ENCODE measurements at regions not wholly inside any gene's neighbourhood (a gene's known extent, or its start where the extent isn't known, plus 50 kb on each side); places are given as distances from the start of the nearest gene placed in this dataset.
"Not testable (repeated sequence)": the region's sequence is repeated elsewhere in the genome, so short reads cannot be mapped to it uniquely, and the experiment has no call there.

DNA sequence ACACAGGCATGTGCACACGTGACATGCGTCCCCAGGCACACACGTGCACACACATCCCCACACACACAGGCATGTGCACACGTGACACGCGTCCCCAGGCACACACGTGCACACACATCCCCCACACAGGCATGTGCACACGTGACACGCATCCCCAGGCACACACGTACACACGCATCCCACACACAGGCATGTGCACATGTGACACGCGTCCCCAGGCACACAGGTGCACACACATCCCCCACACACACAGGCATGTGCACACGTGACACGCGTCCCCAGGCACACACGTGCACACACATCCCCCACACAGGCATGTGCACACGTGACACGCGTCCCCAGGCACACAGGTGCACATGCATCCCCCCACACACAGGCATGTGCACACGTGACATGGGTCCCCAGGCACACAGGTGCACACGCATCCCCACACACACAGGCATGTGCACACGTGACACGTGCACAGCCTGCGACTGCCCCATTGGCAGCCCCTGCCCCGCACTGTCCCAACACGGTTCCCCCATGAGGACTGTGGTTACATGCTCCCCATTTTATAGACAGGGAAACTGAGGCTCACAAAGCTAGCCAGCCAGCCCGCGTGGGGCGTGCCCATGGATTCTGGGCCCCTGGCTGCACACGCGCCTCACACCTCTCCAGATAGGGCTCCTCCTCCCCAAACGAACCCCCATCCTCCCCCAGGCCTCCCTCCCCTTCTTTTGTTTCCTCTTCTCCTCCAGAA lies 193.2 kb upstream of the PPP1R26 start:
- not testable (repeated sequence) for H3K9me3 Mint-ChIP-seq, H3K36me3 Mint-ChIP-seq
- peak overlapping the region in 1 of 2 donors; percentile 86 for H3K27ac Mint-ChIP-seq

GRCh38 chr9:135286961-135287360 lies 192.6 kb upstream of the PPP1R26 start:
- H3K27ac Mint-ChIP-seq = no peak overlapping the region
- H3K9me3 Mint-ChIP-seq = peaks cover 0 to 5% of the 10 kb centered on the region in 2 donors
- peaks cover 0 to 8% of the 10 kb centered on the region in 2 donors for H3K36me3 Mint-ChIP-seq
- ATAC-seq (no peak), DNase-seq (ENCODE audit: low spot score in 2 of 2) (no peak)

More for the DNA sequence above, 193.2 kb upstream of the PPP1R26 start:
- DNase-seq (ENCODE audit: low spot score in 2 of 2); ATAC-seq: not testable (repeated sequence)

DNA sequence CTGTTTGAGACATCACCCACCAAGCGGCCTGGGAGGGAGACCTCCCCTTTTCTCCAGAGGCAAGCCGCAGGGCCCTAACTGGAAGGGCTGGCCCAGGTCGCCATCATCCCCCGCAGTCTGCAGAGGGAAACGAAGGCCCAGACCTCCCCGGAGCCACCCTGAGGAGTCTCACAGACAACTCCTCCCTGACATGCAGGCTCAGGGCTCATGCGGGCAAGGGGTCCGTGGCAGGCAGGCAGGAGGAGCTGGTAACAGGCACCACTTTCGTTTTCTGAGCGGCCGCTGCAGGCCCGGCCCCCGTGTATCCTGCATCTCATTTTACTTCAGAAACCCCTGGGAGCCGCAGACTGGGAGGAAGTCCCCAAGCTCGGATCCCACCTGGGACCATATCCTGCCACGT lies 192.0 kb upstream of the PPP1R26 start:
- Mint-ChIP-seq H3K27ac (peak overlapping the region in 1 of 2 donors; percentile 68), H3K36me3 (peaks cover 0 to 8% of the 10 kb centered on the region in 2 donors), H3K9me3 (peaks cover 0 to 5% of the 10 kb centered on the region in 2 donors)
- DNase-seq (ENCODE audit: low spot score in 2 of 2) = no peak
- ATAC-seq = no peak

- Mint-ChIP-seq H3K27ac (peak overlapping the region in 1 of 2 donors; percentile 68), H3K36me3 (peaks cover 0 to 8% of the 10 kb centered on the region in 2 donors), H3K9me3 (peaks cover 0 to 5% of the 10 kb centered on the region in 2 donors)
- DNase-seq (ENCODE audit: low spot score in 2 of 2) (no peak), ATAC-seq (no peak)
Observed at GRCh38 chr9:135288054-135288453, 191.5 kb upstream of the PPP1R26 start.

DNA sequence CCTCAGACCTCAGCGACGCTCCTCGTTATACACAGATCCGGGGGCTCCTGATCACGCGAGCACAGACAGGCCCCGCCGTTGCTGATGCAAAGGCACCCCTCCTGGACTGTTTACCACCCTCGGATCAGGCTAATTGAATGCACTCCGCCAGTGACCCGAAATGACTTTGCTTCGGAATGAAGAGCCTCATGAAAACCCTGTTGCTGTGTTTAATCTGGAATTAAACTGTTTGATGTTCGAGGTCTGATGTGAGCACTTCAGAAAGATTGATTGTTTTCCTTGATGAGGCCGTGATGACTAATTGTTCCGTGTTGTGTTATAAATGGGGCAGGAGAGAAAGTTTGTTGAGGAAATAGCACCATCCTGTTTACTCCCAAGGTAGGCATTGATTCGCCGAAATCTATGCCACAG lies 190.5 kb upstream of the PPP1R26 start:
- Mint-ChIP-seq H3K9me3 (peaks cover 0 to 5% of the 10 kb centered on the region in 2 donors), H3K27ac (no peak overlapping the region), H3K36me3 (peaks cover 0 to 8% of the 10 kb centered on the region in 2 donors)
- no peak for ATAC-seq
- no peak for DNase-seq (ENCODE audit: low spot score in 2 of 2)

DNA sequence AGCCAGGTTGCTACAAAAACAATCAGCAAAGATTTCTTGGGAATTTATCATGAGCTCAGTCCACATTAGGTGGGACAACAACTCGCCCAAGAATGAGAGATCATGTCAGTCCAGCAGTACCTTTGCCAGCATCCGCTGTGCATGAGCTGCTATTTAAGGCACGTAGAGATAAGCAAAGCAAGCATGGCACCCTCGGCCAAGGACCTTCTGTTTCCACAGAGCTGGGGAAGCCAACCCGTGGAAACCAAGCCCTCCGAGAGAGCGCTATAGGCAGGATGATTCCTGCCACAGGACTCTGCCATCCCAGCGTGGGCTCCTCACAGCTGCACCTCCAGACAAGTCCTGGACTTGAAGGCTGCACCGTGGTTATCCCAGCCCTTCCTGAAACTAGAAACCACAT lies 189.5 kb upstream of the PPP1R26 start:
- H3K27ac Mint-ChIP-seq = no peak overlapping the region
- no peak for DNase-seq (ENCODE audit: low spot score in 2 of 2)
- peaks cover 0 to 5% of the 10 kb centered on the region in 2 donors for H3K9me3 Mint-ChIP-seq
- H3K36me3 Mint-ChIP-seq = peaks cover 0 to 8% of the 10 kb centered on the region in 2 donors
- no peak for ATAC-seq

GRCh38 chr9:135290566-135290965 lies 189.0 kb upstream of the PPP1R26 start:
- H3K27ac Mint-ChIP-seq = no peak overlapping the region
- no peak for DNase-seq (ENCODE audit: low spot score in 2 of 2)
- ATAC-seq = no peak
- peaks cover 0 to 5% of the 10 kb centered on the region in 2 donors for H3K9me3 Mint-ChIP-seq
- peaks cover 0 to 8% of the 10 kb centered on the region in 2 donors for H3K36me3 Mint-ChIP-seq

DNA sequence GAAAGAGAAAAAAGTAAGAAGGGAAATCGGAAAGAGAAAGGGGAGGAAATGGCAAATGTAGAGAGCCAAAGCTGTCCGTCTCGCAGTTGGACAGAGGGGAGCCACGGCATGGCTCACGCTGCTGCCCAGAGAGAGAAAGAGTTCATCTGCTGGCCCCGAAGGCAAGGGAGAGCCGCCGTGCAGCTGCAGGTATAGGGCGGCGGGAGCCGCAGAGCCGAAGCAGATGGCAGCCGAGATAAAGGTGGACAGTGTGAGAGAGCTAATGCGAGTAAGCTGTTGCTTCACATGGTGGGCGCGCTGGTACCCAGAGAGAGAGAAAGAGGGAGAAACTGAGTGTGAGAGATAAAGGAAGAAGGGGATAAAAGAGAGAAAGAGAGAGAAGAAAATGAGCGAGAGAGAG lies 188.4 kb upstream of the PPP1R26 start:
- Mint-ChIP-seq H3K9me3 (peaks cover 0 to 5% of the 10 kb centered on the region in 2 donors), H3K27ac (no peak overlapping the region), H3K36me3 (peaks cover 0 to 8% of the 10 kb centered on the region in 2 donors)
- no peak for ATAC-seq
- no peak for DNase-seq (ENCODE audit: low spot score in 2 of 2)

- no peaks in the 10 kb centered on the region for H3K9me3 Mint-ChIP-seq
- H3K27ac Mint-ChIP-seq = no peak overlapping the region
- H3K36me3 Mint-ChIP-seq = no peaks in the 10 kb centered on the region
- ATAC-seq (no peak), DNase-seq (ENCODE audit: low spot score in 2 of 2) (no peak)
Observed at GRCh38 chr9:135294836-135295235, 184.7 kb upstream of the PPP1R26 start.

DNA sequence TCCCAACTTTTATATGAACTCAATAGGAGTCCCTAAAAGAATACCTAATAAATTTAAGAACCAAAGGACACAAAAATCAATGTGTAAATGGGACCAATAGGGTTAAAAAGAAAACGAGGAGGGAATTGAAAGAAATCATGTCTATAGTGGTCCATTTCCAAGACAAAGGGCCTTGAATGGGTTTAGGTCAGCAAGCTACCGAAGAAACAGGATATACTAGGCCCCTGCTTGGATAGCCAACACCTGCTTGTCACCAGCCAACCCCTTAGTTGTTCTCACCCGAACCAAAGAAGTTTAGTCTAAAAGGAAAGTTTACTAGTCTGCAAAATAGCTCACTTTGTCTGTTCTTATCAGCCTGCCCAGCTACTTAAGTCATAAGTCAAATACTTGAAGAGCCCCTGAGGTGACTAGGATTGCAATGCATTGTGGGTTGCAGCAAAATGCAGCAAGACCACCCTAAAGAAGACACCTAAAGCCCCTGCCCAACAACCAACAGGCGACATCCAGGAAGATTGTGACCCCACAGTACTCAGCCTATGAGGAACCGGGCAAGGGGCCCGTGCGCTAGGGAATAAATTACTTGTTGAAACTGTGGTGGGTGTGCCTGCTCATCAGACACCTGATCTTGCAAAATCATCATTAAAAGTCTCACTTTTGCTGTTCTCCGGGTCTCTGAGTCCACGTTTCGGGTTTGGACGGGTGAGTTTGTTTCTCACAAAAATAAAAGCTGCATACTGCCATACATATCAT lies 183.9 kb upstream of the PPP1R26 start:
- Mint-ChIP-seq H3K36me3 (no peaks in the 10 kb centered on the region), H3K27ac (no peak overlapping the region), H3K9me3 (no peaks in the 10 kb centered on the region)
- no peak for DNase-seq (ENCODE audit: low spot score in 2 of 2)
- no peak for ATAC-seq

- H3K36me3 Mint-ChIP-seq = no peaks in the 10 kb centered on the region
- no peak for ATAC-seq
- H3K9me3 Mint-ChIP-seq = no peaks in the 10 kb centered on the region
- H3K27ac Mint-ChIP-seq = no peak overlapping the region
- no peak for DNase-seq (ENCODE audit: low spot score in 2 of 2)
Observed at GRCh38 chr9:135296735-135297455, 182.7 kb upstream of the PPP1R26 start.

- ATAC-seq = no peak
- Mint-ChIP-seq H3K36me3 (no peaks in the 10 kb centered on the region), H3K27ac (no peak overlapping the region), H3K9me3 (no peaks in the 10 kb centered on the region)
- DNase-seq (ENCODE audit: low spot score in 2 of 2) = no peak
Observed at GRCh38 chr9:135297456-135298075, 182.0 kb upstream of the PPP1R26 start.

DNA sequence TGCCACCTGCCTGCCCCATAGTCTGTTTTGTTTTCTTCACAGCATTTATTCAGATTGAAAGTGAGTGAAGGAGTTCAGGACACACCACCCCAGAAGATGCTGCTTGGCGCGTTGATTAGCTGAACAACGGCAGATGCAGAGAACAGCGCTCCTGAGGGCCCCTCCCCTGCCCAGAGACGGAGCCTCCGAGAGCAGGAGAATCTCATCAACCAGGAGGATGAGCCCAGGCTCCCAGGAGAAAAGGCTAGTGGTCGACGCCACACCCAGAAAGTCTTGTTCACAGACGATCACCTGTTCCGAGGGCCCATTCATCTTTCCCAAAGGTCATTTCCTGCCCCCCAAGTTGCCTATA lies 180.4 kb upstream of the PPP1R26 start:
- no peak for DNase-seq (ENCODE audit: low spot score in 2 of 2)
- Mint-ChIP-seq H3K36me3 (no peaks in the 10 kb centered on the region), H3K9me3 (peaks cover 0 to 7% of the 10 kb centered on the region in 2 donors), H3K27ac (no peak overlapping the region)
- no peak for ATAC-seq

DNA sequence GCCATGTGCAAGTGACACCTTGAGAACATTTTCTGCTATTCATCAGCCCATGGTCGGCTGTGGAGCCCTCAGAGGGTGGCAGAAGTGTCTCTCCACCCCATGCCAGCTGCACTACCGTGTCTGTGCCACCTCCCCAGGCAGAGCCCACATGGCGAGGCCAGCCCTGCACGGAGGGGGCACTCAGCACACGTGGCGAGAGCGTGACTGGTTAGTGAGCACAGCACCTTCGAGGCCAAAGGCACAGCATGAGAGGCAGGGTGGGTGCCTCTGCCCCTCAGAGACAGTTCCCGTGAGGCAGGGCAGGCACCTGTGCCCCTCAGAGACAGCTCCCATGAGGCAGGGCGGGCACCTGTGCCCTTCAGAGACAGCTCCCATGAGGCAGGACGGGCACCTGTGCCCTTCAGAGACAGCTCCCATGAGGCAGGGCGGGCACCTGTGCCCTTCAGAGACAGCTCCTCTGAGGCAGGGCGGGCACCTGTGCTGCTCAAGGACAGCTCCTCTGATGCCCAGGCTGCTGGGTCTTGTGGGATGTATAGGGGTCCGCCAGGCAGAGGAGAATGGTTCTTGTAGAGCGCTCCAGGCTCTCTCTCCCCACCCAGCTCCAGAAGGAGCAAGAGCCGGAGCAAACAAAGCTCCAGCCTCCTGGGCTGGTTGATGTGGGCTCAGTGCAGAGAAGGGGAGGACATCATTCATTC lies 179.8 kb upstream of the PPP1R26 start:
- Mint-ChIP-seq H3K27ac (no peak overlapping the region), H3K9me3 (peaks cover 0 to 9% of the 10 kb centered on the region in 2 donors)

DNA sequence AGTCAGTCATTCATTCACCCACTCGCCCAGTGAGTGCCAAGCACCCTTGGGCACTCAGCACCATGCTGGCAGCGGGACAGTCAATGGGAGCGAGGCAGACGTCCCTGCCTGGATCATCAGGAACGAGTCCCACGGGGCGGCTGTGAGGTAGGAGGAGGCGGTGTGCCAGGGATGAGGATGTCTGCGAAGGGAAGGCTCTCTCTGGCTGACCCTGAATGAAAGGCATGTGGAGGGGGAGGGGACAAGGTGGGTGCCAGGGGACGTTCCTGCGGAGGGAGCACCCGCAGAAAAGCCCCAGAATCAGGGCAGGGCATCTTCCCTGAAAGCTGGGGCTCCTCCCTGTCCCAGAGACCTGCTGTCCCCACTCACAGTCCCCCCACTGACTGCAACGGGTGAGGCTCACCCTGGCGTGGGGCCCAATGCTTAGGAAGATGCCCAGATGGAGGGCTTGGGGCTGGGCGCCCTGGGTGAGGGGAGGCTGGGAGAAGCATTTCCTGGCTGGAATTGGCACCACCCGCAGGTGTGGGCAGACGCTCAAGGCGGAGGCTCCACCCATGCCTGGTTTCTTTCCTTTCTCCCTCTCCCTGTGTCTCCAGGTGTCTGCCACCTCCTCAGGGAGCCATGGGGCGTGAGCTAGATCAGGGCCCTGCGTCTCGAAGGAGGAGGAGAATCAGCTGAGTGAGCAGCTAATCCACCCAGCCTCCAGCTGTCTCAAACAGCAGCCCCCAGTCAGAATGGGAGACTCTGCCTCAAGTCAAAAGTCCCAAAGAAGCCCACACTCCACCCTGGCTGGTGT lies 179.0 kb upstream of the PPP1R26 start:
- H3K27ac Mint-ChIP-seq = no peak overlapping the region
- ATAC-seq (no peak), DNase-seq (ENCODE audit: low spot score in 2 of 2) (no peak)
- H3K36me3 Mint-ChIP-seq = no peaks in the 10 kb centered on the region
- H3K9me3 Mint-ChIP-seq = peaks cover 0 to 9% of the 10 kb centered on the region in 2 donors

More for the DNA sequence above, 179.8 kb upstream of the PPP1R26 start:
- DNase-seq (ENCODE audit: low spot score in 2 of 2) (no peak), ATAC-seq (no peak)
- H3K36me3 Mint-ChIP-seq = no peaks in the 10 kb centered on the region
